Ureter (tissue), 1 donor: ENCODE measurements at regions not wholly inside any gene's neighbourhood (a gene's known extent, or its start where the extent isn't known, plus 50 kb on each side); places are given as distances from the start of the nearest gene placed in this dataset.

Experiments used
- DNase-seq: peaks from one replicate; pipeline ENCODE4 v3.0.0-alpha.2; 2020; ENCODE audit warnings: low spot score
- donor health status: DM: yes; HTN: yes; CAD: no.

DNA sequence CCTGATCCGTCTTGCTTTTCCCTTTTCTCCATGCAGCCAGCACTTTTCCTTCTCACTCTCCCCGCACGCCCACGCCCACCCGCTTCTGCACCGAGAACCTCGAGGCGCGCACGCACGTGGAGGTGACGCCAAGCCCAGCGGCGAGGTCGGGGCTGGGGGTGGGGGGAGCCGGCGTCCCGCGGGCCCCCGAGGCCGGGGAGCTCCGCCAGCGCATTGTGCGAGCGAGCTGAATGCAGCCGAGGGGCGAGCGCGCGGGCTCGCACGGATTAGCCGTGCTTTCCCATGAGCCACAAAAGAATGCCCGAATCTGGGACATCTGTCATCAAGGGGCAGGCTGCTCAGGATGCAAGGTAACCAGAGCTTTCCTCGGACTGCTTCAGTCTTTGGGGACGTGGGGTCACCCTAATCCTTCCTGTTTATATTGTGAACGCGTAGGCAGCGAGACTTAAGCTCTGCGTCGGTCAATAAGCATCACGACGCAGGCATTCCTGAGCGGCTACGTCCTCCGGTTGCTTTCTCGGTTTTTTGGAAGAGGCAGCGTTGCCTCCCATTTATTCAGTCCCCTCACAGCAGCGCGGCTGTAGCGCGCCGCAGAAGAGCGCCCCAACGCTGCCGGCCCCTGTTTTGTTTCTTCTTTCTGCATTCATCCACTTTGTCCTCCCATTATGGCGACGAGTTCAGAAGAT is 67.3 kb upstream of the AKT3 start:
- DNase-seq = no peak

DNA sequence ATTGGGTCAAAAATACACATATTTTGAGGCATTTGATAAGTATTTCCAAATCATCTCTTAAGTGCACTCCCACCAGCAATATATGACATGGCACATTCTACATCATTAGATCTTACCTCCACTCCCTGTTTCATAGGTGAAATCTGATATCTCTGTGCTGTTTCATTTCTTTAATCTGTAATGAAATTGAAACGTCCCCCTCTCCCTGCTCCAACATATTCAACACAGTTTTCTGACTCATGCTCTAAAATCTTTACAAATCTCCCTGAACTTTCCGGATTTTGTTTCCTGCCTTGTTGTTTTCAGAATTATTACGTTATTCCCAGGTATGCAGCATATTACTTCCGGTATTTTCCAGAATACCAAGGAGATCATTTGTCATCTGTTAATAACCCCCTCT is 66.1 kb upstream of the AKT3 start:
- DNase-seq = no peak

DNA sequence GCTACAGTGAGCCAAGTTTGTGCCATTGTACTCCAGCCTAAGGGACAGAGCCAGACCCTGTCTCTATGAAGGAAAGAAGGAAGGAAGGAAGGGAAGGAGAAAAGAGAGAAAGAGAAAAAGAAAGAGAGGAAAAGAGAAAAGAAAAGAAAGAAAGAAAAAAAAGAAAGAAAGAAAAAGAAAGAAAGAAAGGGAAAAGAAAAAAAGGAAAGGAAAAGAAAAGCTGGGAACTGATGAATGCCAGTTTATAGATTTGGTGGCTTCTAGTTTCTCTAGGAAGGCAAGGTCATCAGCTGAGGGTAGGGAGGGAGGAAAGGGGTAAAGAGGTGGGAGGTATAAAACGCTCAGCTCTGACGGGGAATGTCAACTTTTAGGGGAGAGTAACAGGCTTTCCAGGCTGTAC is 62.3 kb upstream of the AKT3 start:
- DNase-seq = no peak

DNA sequence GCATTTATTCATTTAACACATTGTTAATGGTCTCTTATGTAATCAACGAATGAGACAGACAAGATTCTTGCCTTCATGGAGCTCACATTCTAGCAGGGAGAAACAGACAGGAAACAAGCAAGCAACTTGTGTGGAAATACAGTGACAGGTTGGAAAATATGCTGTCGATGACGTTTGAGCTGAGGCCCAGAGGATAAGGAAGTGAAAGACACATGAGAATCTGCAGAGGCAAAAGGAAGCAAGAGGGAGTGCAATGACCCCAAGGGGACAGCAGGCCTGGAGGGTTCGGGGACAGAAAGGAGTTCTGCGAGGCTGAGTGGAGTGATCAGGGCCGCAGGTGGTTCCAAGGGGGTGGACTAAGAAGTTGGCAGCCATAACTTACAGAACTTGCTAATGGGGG is 60.6 kb upstream of the AKT3 start:
- no peak for DNase-seq

DNA sequence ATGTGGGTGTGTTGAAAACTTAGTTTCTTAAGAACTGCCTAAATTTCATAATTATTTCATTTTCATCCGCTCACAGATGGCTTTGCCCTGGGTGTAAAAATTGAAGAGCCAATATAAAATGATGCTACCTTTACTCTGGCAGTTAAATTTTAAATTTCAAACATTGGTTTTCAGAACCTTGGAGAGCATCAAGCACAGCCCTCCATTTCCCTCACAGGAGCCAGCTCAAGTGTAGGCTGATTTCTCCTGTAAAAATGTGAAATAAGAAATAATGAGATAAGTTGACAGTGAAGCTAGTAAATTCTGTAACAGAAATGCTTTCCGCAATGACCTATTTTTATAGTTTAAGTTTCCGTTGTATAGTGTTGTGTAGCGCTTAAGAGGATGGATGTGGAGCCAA is 53.9 kb upstream of the AKT3 start:
- no peak for DNase-seq

DNA sequence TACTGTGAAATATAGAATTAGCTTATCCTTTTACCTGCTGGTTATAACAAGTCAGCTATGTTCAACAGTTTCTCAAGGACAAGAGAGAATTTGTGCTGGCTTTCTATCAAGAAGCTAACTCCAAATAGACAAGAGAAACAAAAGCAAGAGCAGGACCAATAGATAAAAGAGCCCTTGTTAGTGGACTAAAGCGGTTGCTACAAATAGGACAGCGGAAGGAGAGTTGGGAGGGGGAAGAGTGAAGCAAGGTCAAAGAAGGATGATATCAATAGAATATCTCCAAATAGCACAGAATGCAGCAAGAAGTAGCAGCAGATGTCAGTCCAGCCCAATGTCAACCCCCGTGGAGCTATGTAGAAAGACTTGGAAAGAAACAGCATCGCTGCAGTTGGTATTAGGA is 53.0 kb upstream of the AKT3 start:
- DNase-seq = no peak

DNA sequence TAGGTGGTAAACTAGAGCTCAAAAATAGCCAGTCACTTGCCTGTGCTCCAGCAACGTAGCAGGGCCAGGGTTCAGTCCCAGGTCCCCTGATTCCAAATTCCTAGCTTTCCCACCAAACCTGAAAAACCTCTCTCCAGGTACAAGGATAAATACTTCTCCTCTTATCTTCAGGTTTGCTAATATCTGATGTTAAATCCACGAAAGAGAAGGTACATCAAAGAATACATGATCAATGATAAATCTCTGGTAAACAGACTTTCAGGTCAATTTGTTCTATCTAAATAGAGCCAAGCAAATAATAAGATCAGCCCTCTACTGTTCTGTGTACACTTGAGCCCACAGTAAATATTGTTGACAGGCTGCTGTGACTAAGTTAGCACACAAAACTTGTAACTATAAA is 52.1 kb upstream of the AKT3 start:
- no peak for DNase-seq
